Stomach (tissue), 8 donors: ENCODE measurements at regions not wholly inside any gene's neighbourhood (a gene's known extent, or its start where the extent isn't known, plus 50 kb on each side); places are given as distances from the start of the nearest gene placed in this dataset.
A peak's percentile ranks its signal among the peaks of the same experiment; 100 is the strongest.

Source experiments
- DNase-seq, 2 donors: peaks; one replicate each; pipeline versions ENCODE4 v3.0.0 to v3.0.0-alpha.2; 2013 to 2019
- H3K27ac ChIP-seq, 5 donors: fragments of 200-600 bp in 4 of 5; sonication (generic) in 4 of 5; one replicate each; pipeline ENCODE4 v1.5.1; 2013 to 2019; ENCODE audit warnings: mild to moderate bottlenecking in 1 of 5, moderate library complexity in 1 of 5
- H3K27me3 ChIP-seq, 3 donors: fragments of 200-600 bp; sonication (generic); one replicate each; pipeline ENCODE4 v1.5.1; 2017 to 2019; ENCODE audit warnings: mixed run types in 1 of 3
- H3K36me3 ChIP-seq, 4 donors: fragments of 200-600 bp; sonication (generic); 1 replicate in 3 of 4; 2 replicates in 1 of 4; pipeline ENCODE4 v1.5.1; 2016 to 2019
- H3K4me1 ChIP-seq, 4 donors: fragments of 200-600 bp; sonication (generic); one replicate each; pipeline ENCODE4 v1.5.1; 2016 to 2019
- H3K4me3 ChIP-seq, 4 donors: fragments of 200-600 bp; sonication (generic) in 3 of 4; one replicate each; pipeline ENCODE4 v1.5.1; 2016 to 2019; ENCODE audit warnings: mild to moderate bottlenecking in 1 of 4
- H3K9me3 ChIP-seq, 4 donors: fragments of 200-600 bp; sonication (generic); one replicate each; pipeline ENCODE4 v1.5.1; 2016 to 2019
- CTCF ChIP-seq, 7 experiments: fragments of 450-650 bp in 4 of 7; fragments of 200-600 bp in 3 of 7; sonication (generic) in 3 of 7; IDR thresholded peaks; one replicate each; pipeline ENCODE4 v1.5.1; 2016 to 2019; ENCODE audit warnings: antibody characterized with exemption in 7 of 7, control low read depth in 2 of 7, mild to moderate bottlenecking in 1 of 7
- EP300 ChIP-seq: sonication (generic); formaldehyde crosslinking; IDR thresholded peaks from one replicate; pipeline ENCODE4 v1.6.1; 2017; ENCODE audit warnings: antibody characterized with exemption
- POLR2A ChIP-seq, 4 donors: fragments of 450-650 bp; IDR thresholded peaks; one replicate each; pipeline ENCODE4 v1.6.1; 2016; ENCODE audit warnings: antibody characterized with exemption in 4 of 4, control low read depth in 2 of 4, mild to moderate bottlenecking in 1 of 4, moderate library complexity in 1 of 4
- POLR2AphosphoS5 ChIP-seq, 3 donors: sonication (generic); formaldehyde crosslinking; IDR thresholded peaks; one replicate each; pipeline ENCODE4 v1.6.1; 2016; ENCODE audit warnings: antibody characterized with exemption in 3 of 3
- WGBS, 5 donors: extraction: QIAGEN DNeasy Blood & Tissue Kit in 3 of 5; methylation state at CpG; one replicate each; pipeline versions ENCODE4 v1.1.5 to v1.1.7; 2013 to 2018; 5-methylcytosine and 5-hydroxymethylcytosine counted together
- intact Hi-C: fragments of 100-400 bp; cut with DNase I; formaldehyde crosslinking; loops from one replicate; pipeline ENCODE4 v1.15.1; 2023; ENCODE audit warnings: low total_unique reads
- donor health status: healthy with polysubstance abuse.
- donor health status: Bipolar disorder and iron deficiency.
- donor health status: healthy.

DNA sequence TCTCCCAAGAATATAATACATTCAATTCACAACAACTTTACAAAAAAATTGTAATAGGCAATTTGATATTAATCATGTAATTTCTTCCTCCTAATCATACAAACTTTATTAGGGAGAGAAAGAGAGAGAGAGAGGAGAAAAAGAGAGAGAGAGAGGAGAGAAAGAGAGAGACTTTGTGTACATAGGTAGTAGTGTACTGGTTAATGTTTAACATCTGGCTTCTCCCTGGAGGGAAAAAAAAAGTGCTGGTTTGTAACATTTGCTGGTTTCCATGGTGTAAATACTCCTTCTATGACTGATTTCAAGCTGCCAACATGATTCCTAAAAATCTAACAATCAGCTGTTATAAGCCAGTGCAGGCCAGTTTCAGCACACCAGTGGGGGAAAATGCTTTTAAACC is 98.0 kb upstream of the ARHGEF26 start:
- Histone ChIP-seq H3K27ac (no peak overlapping the region), H3K4me1 (peaks cover 0 to 18% (median 9%) of the 10 kb centered on the region in 4 donors), H3K27me3 (no peaks in the 10 kb centered on the region), H3K4me3 (no peak overlapping the region), H3K9me3 (no peaks in the 10 kb centered on the region), H3K36me3 (no peaks in the 10 kb centered on the region)
- intact Hi-C loops = no loop called here
- peak in 1 of 2 donors; percentile 84 for DNase-seq
- no peak for TF ChIP-seq CTCF (IDR thresholded peaks at IDR 0.05)
- TF ChIP-seq POLR2AphosphoS5 (IDR thresholded peaks at IDR 0.05) = no peak
- TF ChIP-seq POLR2A (IDR thresholded peaks at IDR 0.05) = no peak
- TF ChIP-seq EP300 = no peak

DNA sequence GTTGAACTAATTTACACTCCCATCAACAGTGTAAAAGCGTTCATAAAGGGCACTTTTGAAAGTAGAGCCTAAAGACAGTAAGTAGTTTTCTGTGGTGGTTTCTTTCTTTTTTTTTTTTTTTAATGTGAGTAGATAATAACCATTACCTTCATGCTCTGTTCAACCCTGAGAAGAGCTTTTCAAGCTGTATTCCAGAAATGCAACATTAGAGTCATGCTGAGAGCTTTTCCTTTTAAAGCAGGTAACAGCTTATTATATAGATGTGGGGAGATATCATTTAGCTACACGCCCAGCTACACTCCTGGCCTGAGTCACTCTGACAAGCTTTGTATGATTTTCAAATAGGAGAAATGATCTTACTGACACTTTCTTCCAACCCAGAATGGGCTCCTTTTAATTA is 96.2 kb upstream of the ARHGEF26 start:
- no peaks in the 10 kb centered on the region for H3K27me3 ChIP-seq
- 61 to 94% (median 73%) methylated on average over 2 of the region's 2 CpGs for WGBS, 5 donors

GRCh38 chr3:154029926-154030325 is 91.3 kb upstream of the ARHGEF26 start:
- H3K36me3 ChIP-seq = no peaks in the 10 kb centered on the region
- DNase-seq = no peak
- H3K4me1 ChIP-seq = peaks cover 0 to 4% (median 1%) of the 10 kb centered on the region in 4 donors
- WGBS, 5 donors = 72 to 91% (median 78%) methylated on average over 4 of the region's 4 CpGs
- H3K9me3 ChIP-seq = no peaks in the 10 kb centered on the region
- no peaks in the 10 kb centered on the region for H3K27me3 ChIP-seq
- TF ChIP-seq EP300 (no peak), CTCF (IDR thresholded peaks at IDR 0.05) (no peak), POLR2A (IDR thresholded peaks at IDR 0.05) (no peak), POLR2AphosphoS5 (IDR thresholded peaks at IDR 0.05) (no peak)
- no peak overlapping the region for H3K27ac ChIP-seq
- intact Hi-C loops = no loop called here
- no peak overlapping the region for H3K4me3 ChIP-seq

More for the DNA sequence above, 96.2 kb upstream of the ARHGEF26 start:
- H3K9me3 ChIP-seq = no peaks in the 10 kb centered on the region
- H3K36me3 ChIP-seq = no peaks in the 10 kb centered on the region
- intact Hi-C loops = no loop called here
- no peak for TF ChIP-seq POLR2A (IDR thresholded peaks at IDR 0.05)
- no peak for TF ChIP-seq CTCF (IDR thresholded peaks at IDR 0.05)
- TF ChIP-seq EP300 = no peak
- no peak for TF ChIP-seq POLR2AphosphoS5 (IDR thresholded peaks at IDR 0.05)
- peaks cover 0 to 18% (median 9%) of the 10 kb centered on the region in 4 donors for H3K4me1 ChIP-seq
- DNase-seq = no peak
- H3K27ac ChIP-seq = no peak overlapping the region
- no peak overlapping the region for H3K4me3 ChIP-seq

DNA sequence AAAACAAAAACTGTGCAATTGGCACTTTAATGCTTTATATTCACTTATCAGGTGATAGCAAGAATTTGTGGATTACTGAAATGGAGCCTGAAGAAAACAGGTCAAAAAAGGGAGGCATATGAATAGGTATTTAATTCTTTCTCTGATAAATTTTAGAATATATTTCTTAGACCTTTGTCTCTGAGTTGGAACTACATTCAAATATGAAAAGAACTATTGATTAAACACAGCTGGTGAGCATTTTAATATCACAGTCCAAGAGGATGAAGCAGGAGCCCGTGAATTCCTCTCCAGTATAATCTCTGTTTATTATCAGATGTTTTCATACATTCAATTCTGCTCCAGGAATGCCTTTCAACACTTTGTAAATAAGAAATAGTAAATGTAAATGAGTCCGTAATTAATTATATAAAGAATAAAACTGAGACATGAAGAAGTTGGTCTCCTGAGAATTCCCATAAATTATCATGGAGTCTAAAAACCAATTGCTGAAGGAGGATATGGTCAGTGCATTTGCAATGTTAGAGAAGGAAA is 86.3 kb upstream of the ARHGEF26 start:
- no peak for TF ChIP-seq EP300
- TF ChIP-seq POLR2AphosphoS5 (IDR thresholded peaks at IDR 0.05) = no peak
- TF ChIP-seq CTCF (IDR thresholded peaks at IDR 0.05) = no peak
- TF ChIP-seq POLR2A (IDR thresholded peaks at IDR 0.05) = no peak
- H3K27ac ChIP-seq = no peak overlapping the region
- intact Hi-C loops = no loop called here

More for the DNA sequence above, 86.3 kb upstream of the ARHGEF26 start:
- Histone ChIP-seq H3K9me3 (no peaks in the 10 kb centered on the region), H3K4me3 (no peak overlapping the region), H3K36me3 (no peaks in the 10 kb centered on the region), H3K27me3 (no peaks in the 10 kb centered on the region), H3K4me1 (peaks cover 0 to 4% (median 2%) of the 10 kb centered on the region in 4 donors)
- 49 to 57% (median 53%) methylated on average over 2 of the region's 2 CpGs for WGBS, 5 donors
- no peak for DNase-seq
